Spleen (tissue), 7 donors: ENCODE measurements at regions not wholly inside any gene's neighbourhood (a gene's known extent, or its start where the extent isn't known, plus 50 kb on each side); places are given as distances from the start of the nearest gene placed in this dataset.

ENCODE experiments used
- CTCF ChIP-seq, 11 experiments: fragments of 200-600 bp in 7 of 11; fragments of 450-650 bp in 4 of 11; sonication (generic) in 4 of 11; IDR thresholded peaks in 8 of 11; conservative IDR thresholded peaks in 3 of 11; 1 replicate in 7 of 11; 2 replicates in 4 of 11; pipeline versions ENCODE4 v1.4.0 to v1.8.0; 2016 to 2021; ENCODE audit warnings: antibody characterized with exemption in 11 of 11, inconsistent platforms in 4 of 11, mild to moderate bottlenecking in 1 of 11
- POLR2AphosphoS5 ChIP-seq, 3 donors: sonication (generic); formaldehyde crosslinking; IDR thresholded peaks; one replicate each; pipeline ENCODE4 v1.5.1; 2017; ENCODE audit warnings: antibody characterized with exemption in 3 of 3
- donor health status: DM: no; HTN: no; CAD: no; lungs with moderate emphysema.
- donor health status: DM: no; HTN: no; CAD: no.
- donor health status: DM: no; HTN: no; CAD: no.

- no peak for TF ChIP-seq CTCF (IDR thresholded peaks at IDR 0.05 in 8 of 11, conservative IDR thresholded peaks at IDR 0.05 in 3 of 11)
- TF ChIP-seq POLR2AphosphoS5 (IDR thresholded peaks at IDR 0.05), result no peak
Observed at GRCh38 chr3:176928582-176928931, 268.7 kb downstream of the TBL1XR1 start.
